Panc1 (cell line): ENCODE measurements at regions not wholly inside any gene's neighbourhood (a gene's known extent, or its start where the extent isn't known, plus 50 kb on each side); places are given as distances from the start of the nearest gene placed in this dataset.

Experiments used
- CTCF ChIP-seq: fragments of 450-650 bp; IDR thresholded peaks from 2 replicates; pipeline ENCODE4 v1.5.1; 2017; ENCODE audit warnings: mild to moderate bottlenecking
- POLR2AphosphoS5 ChIP-seq: IDR thresholded peaks from 2 replicates; pipeline ENCODE4 v1.6.1; 2012; ENCODE audit warnings: mild to moderate bottlenecking, low read depth, low read length, moderate library complexity

- TF ChIP-seq POLR2AphosphoS5 (no peak), CTCF (no peak)
Observed at GRCh38 chr4:11297627-11298026, 131.1 kb downstream of the HS3ST1 start.
